ENCODE measurements at regions not wholly inside any gene's neighbourhood (a gene's known extent, or its start where the extent isn't known, plus 50 kb on each side); places are given as distances from the start of the nearest gene placed in this dataset.

DNA sequence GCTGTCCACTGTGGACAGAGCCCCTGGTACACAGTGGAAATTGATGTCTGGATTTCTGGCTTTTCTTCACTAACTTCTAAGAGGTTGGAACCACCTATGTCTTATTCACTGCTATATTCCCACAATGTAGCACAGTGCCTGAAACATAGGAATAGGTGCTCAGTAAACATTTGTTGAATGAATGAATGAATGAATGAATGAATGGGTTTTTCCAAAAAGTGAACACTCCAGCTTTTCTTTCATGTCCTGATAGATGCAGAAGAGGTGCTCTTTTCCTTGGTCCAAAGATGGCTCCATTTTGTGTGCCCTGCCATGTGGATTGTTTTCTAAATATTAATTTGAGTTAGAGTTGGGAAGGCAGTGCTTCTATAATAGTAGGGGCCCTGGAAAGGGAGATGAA lies 124.1 kb downstream of the SP3 start:
- TF ChIP-seq, protein P1, sequence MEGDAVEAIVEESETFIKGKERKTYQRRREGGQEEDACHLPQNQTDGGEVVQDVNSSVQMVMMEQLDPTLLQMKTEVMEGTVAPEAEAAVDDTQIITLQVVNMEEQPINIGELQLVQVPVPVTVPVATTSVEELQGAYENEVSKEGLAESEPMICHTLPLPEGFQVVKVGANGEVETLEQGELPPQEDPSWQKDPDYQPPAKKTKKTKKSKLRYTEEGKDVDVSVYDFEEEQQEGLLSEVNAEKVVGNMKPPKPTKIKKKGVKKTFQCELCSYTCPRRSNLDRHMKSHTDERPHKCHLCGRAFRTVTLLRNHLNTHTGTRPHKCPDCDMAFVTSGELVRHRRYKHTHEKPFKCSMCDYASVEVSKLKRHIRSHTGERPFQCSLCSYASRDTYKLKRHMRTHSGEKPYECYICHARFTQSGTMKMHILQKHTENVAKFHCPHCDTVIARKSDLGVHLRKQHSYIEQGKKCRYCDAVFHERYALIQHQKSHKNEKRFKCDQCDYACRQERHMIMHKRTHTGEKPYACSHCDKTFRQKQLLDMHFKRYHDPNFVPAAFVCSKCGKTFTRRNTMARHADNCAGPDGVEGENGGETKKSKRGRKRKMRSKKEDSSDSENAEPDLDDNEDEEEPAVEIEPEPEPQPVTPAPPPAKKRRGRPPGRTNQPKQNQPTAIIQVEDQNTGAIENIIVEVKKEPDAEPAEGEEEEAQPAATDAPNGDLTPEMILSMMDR (IDR thresholded peaks at IDR 0.05; ENCODE audit: control extremely low read depth, extremely low read depth): no peak
- H3K9ac ChIP-seq (ENCODE audit: insufficient read depth in 1 of 2, low read length in 2 of 2): no peak overlapping the region
- no peak overlapping the region for H3K4me3 ChIP-seq
- no peaks in the 10 kb centered on the region for H3K4me1 ChIP-seq (ENCODE audit: control insufficient read depth in 5 of 5, insufficient read depth in 5 of 5, low read length in 5 of 5)
- H3K9me3 ChIP-seq (ENCODE audit: control insufficient read depth in 4 of 4, insufficient read depth in 3 of 4, low read length in 3 of 4): no peaks in the 10 kb centered on the region
- no peaks in the 10 kb centered on the region for H3K36me3 ChIP-seq (ENCODE audit: control insufficient read depth in 4 of 4, insufficient read depth in 4 of 4, low read length in 4 of 4)
- H3K27me3 ChIP-seq (ENCODE audit: control insufficient read depth in 3 of 3, insufficient read depth in 3 of 3, low read length in 2 of 3): no peaks in the 10 kb centered on the region
- ATAC-seq (ENCODE audit: insufficient read depth, low FRiP score) (no peak), DNase-seq (no peak)
- H3K27ac ChIP-seq (ENCODE audit: low read depth in 1 of 2, low read length in 1 of 2): no peak overlapping the region

GRCh38 chr2:173843526-173843925 lies 121.6 kb downstream of the SP3 start:
- ATAC-seq (ENCODE audit: insufficient read depth, low FRiP score) (no peak), DNase-seq (no peak)
- Histone ChIP-seq H3K4me1 (ENCODE audit: control insufficient read depth in 5 of 5, insufficient read depth in 5 of 5, low read length in 5 of 5) (no peaks in the 10 kb centered on the region), H3K9ac (ENCODE audit: insufficient read depth in 1 of 2, low read length in 2 of 2) (no peak overlapping the region), H3K36me3 (ENCODE audit: control insufficient read depth in 4 of 4, insufficient read depth in 4 of 4, low read length in 4 of 4) (no peaks in the 10 kb centered on the region), H3K27me3 (ENCODE audit: control insufficient read depth in 3 of 3, insufficient read depth in 3 of 3, low read length in 2 of 3) (no peaks in the 10 kb centered on the region), H3K9me3 (ENCODE audit: control insufficient read depth in 4 of 4, insufficient read depth in 3 of 4, low read length in 3 of 4) (peaks cover 0 to 3% (median 0%) of the 10 kb centered on the region in 4 donors), H3K4me3 (no peak overlapping the region), H3K27ac (ENCODE audit: low read depth in 1 of 2, low read length in 1 of 2) (no peak overlapping the region)
- 71 to 74% methylated on average over 6 of the region's 6 CpGs for WGBS, 2 donors
- TF ChIP-seq, protein P1 (IDR thresholded peaks at IDR 0.05; ENCODE audit: control extremely low read depth, extremely low read depth): no peak

GRCh38 chr2:173851141-173851641 lies 114.0 kb downstream of the SP3 start:
- H3K27ac ChIP-seq (ENCODE audit: low read depth in 1 of 2, low read length in 1 of 2): no peak overlapping the region
- no peak for ATAC-seq (ENCODE audit: insufficient read depth, low FRiP score)
- DNase-seq: peak; percentile 29 to 83 (median 58)
- TF ChIP-seq, protein P1 (IDR thresholded peaks at IDR 0.05; ENCODE audit: control extremely low read depth, extremely low read depth): no peak
- no peaks in the 10 kb centered on the region for H3K36me3 ChIP-seq (ENCODE audit: control insufficient read depth in 4 of 4, insufficient read depth in 4 of 4, low read length in 4 of 4)
- H3K9me3 ChIP-seq (ENCODE audit: control insufficient read depth in 4 of 4, insufficient read depth in 3 of 4, low read length in 3 of 4): peaks cover 0 to 3% (median 0%) of the 10 kb centered on the region in 4 donors
- no peak overlapping the region for H3K4me3 ChIP-seq
- H3K27me3 ChIP-seq (ENCODE audit: control insufficient read depth in 3 of 3, insufficient read depth in 3 of 3, low read length in 2 of 3): no peaks in the 10 kb centered on the region
- no peak overlapping the region for H3K9ac ChIP-seq (ENCODE audit: insufficient read depth in 1 of 2, low read length in 2 of 2)
- WGBS, 2 donors: 79 to 90% methylated on average over 9 of the region's 9 CpGs
- H3K4me1 ChIP-seq (ENCODE audit: control insufficient read depth in 5 of 5, insufficient read depth in 5 of 5, low read length in 5 of 5): peaks cover 0 to 20% (median 0%) of the 10 kb centered on the region in 5 donors

DNA sequence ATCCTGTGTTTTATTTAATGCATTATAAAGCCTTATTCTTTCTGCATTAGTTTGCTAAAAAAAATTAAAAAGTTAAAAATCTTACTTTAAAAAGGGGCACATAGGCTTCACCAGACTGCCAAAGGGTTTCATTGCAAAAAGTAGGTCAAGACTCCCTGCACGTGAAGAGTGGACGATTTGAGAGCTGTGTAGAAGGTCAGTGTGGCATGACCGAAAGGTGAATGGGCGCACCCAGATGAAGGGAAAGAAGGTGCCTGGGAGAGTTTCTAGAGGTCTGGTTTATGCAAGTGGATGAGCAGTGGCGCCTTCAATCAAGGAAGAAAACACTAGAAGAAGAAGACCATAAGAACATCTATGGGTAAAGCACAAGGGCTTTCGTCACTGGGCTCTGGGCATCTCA lies 111.0 kb downstream of the SP3 start:
- Histone ChIP-seq H3K9ac (ENCODE audit: insufficient read depth in 1 of 2, low read length in 2 of 2) (no peak overlapping the region), H3K4me3 (no peak overlapping the region), H3K27me3 (ENCODE audit: control insufficient read depth in 3 of 3, insufficient read depth in 3 of 3, low read length in 2 of 3) (no peaks in the 10 kb centered on the region), H3K36me3 (ENCODE audit: control insufficient read depth in 4 of 4, insufficient read depth in 4 of 4, low read length in 4 of 4) (no peaks in the 10 kb centered on the region), H3K9me3 (ENCODE audit: control insufficient read depth in 4 of 4, insufficient read depth in 3 of 4, low read length in 3 of 4) (no peaks in the 10 kb centered on the region), H3K4me1 (ENCODE audit: control insufficient read depth in 5 of 5, insufficient read depth in 5 of 5, low read length in 5 of 5) (peaks cover 0 to 22% (median 0%) of the 10 kb centered on the region in 5 donors), H3K27ac (ENCODE audit: low read depth in 1 of 2, low read length in 1 of 2) (no peak overlapping the region)
- TF ChIP-seq, protein P1 (IDR thresholded peaks at IDR 0.05; ENCODE audit: control extremely low read depth, extremely low read depth): no peak
- ATAC-seq (ENCODE audit: insufficient read depth, low FRiP score): no peak
- 84 to 93% methylated on average over 5 to 6 of the region's 6 CpGs for WGBS, 2 donors
- no peak for DNase-seq

Data from lung (tissue), 11 donors.